NCI-H1694 (cell line): ENCODE measurements at regions not wholly inside any gene's neighbourhood (a gene's known extent, or its start where the extent isn't known, plus 50 kb on each side); places are given as distances from the start of the nearest gene placed in this dataset.

Experiments
- DNase-seq: peaks from one replicate; lab custom pipeline; 2025; lab: John Stamatoyannopoulos, UW

DNA sequence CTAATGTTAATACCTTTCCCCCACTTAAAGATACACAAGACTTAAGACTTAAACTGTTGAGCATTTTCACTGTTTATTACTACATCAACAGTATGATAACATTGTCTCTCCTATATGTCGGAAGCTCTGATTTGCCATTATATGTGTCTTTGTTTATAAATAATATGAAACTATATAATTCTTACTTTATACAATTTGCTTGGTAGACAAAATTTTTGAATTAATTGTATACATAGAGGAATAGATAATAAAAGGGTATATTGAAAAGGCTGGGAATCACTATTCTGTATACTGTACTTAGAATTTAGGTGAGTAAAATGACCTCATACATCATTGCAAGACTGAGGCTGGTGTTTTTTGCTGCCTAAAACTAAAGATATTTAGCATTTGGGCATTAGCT is 82.1 kb upstream of the HDAC9 start:
- no peak for DNase-seq

DNA sequence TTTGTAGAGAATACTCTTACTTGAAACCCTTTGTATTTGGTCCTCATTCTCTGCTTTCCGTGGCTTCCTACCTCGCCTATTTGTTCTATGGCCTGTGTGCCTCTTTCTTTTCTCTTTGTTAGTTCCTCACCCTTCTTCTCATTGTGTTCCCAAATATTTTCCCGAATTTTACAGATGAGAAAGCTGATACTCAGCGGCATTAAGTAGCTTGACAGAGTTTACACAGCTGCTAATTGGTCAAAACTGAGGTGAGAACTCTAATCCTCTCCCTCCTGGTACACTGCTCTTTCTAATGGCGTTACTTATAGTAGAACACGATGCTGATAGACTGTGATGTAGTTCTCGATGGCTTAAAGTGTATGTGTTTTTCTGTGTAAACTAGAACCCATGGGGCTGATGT is 80.7 kb upstream of the HDAC9 start:
- no peak for DNase-seq

GRCh38 chr7:18416988-18417387 is 78.6 kb upstream of the HDAC9 start:
- no peak for DNase-seq

- DNase-seq: no peak
These were observed 76.1 kb upstream of the HDAC9 start for GRCh38 chr7:18419456-18419855.

- DNase-seq: no peak
These were observed 75.4 kb upstream of the HDAC9 start for GRCh38 chr7:18420108-18420507.

DNA sequence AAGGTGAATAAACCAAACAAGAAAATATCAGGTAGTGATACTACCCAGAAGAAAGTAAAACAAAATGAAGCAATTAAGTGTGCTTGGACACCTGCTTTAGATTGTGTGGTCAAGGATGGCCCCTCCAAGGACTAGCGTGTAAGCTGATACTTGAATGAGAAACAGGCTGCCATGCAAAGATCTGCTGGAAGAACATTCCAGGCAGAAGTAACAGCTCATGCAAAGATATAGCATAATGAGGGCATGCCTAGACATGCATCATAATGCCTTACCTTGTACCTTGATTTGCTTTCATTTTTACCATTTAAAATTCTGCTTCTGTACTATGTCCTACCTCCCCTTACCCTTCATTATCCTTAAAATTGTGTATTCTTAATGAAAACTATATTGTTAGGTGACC is 74.8 kb upstream of the HDAC9 start:
- no peak for DNase-seq

- no peak for DNase-seq
These were observed 74.1 kb upstream of the HDAC9 start for GRCh38 chr7:18421297-18422002.

- DNase-seq: no peak
These were observed 70.3 kb upstream of the HDAC9 start for GRCh38 chr7:18425227-18425626.

DNA sequence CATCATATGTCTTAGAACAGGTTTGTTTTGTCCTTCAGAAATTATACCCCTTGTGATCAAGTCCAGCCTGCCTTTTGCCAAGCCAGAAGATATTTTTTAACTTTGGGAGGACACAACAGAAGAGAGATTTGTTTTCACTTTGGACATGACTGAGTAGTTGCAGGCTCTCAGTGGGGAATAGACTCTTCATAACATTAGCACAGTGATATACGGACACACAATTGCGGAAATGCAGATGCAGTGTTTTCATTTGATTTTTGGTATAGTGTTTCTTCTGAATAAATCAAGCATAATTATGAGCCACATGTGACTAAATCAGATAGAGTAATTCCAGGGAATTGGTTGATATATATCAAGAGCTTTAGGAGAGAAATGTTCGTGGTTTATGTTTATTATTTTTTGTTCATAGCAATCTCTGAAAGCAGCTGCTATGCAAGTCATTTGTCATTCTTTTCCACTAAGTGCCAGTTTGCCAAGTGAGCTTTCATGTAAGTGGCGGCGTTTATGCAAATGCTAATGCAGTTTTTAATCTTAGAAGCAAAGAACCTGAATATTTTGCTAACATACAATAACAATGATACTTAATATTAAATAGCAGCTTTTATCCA is 69.6 kb upstream of the HDAC9 start:
- no peak for DNase-seq

DNA sequence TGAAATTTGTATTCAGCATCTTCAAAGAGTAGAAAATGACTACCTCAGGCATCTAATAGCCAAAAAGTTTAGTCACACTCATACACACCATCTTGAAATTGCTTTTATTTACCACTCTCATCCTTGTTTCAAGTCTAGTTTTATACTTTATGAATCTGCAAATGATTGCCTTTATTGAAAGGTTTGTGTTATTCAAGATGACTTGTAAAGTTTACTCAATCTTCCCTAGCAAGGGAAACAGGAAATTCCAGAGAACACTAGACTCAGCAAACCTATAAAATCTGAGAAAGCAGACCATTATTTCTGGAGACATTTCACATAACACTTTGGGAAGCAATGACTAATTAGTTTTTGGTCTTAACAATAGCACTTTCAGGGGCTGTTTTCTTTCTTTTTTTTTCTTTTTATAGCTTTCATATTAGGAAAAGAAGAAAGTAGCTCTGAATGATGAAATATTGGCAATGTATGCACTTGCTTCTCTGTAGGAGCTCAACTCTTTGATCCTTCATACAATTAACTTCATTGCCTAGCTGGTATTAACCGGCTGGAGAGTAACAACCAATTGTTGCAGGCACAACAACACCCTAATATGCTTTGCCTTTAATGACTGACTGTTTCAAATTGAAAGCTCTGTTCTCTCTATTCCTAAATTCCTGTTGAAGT is 68.9 kb upstream of the HDAC9 start:
- DNase-seq: no peak

GRCh38 chr7:18429547-18429946 is 66.0 kb upstream of the HDAC9 start:
- no peak for DNase-seq

DNA sequence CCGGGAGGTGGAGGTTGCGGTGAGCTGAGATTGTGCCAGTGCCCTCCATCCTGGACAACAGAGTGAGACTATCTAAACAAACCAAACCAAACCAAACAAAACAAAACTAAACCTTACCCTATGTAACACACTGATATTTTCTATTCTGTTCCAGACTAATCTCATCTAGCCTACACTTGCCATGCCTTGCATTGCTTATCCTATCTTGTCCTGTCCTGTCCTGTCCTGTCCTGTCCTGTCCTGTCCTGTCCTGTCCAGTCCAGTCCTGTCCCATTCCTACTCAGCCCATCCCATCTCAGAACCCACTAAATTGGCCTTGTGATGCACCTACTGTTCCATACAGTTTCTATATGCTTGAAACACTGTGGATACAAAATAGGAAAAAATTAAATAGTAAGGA is 64.7 kb upstream of the HDAC9 start:
- DNase-seq: no peak

DNA sequence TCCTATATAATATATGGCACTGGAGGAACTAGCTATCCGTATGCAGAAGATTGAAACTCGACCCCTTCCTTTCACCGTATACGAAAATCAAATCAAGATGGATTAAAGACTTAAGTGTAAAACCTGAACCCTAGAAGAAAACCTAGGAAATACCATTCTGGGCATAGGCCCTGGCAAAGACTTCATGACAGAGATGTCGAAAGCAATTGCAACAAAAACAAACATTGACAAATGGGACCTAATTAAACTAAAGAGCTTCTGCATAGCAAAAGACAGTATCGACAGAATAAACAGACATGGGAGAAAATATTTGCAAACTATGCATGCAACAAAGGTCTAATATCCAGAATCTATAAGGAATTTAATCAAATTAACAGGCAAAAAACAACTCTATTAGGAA is 61.4 kb upstream of the HDAC9 start:
- DNase-seq: no peak

GRCh38 chr7:18437101-18437500 is 58.4 kb upstream of the HDAC9 start:
- DNase-seq: no peak

GRCh38 chr7:18440934-18441333 is 54.6 kb upstream of the HDAC9 start:
- no peak for DNase-seq

- DNase-seq: no peak
These were observed 50.7 kb upstream of the HDAC9 start for GRCh38 chr7:18444826-18445225.

DNA sequence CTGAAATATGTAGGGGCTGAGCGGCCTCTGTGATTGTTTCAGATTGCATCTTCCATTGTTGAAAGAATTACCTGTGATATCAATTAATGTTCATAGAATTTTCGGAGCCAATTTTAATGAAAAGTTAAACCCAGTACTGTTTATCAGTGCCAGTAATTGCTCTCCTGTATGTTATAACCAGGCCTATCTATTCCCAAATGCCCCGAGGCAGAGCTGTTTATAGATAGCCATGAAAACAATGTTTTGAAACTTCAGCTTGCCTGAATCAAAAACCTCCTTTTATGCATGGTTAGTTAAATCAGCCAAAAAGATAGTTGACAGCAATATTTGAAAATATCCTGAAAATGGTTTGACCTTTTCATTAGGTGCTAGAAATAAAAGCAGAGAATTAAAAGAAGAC is 50.1 kb upstream of the HDAC9 start:
- no peak for DNase-seq
